ENCODE measurements at regions not wholly inside any gene's neighbourhood (a gene's known extent, or its start where the extent isn't known, plus 50 kb on each side); places are given as distances from the start of the nearest gene placed in this dataset.

DNA sequence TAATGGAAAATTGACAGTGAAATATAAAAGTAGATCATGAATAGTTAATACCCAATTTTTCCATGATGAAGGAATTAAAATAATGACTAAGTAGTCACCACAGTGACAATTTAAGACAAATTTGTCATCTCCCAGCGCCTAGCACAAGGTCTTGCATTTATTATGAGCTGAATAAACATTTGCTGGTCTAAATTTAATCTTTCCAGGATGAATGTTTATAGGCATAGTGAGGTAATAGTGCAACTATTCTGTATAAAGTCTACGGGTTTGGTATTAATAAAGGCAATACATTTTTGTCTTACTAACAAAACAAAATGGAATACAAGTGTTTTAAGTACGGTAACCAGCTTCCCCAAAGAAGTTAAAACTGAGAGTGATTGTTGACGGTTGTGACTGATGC lies 209.3 kb downstream of the CD47 start:
- no peak overlapping the region for H3K27ac Mint-ChIP-seq
- no peaks in the 10 kb centered on the region for H3K36me3 Mint-ChIP-seq
- no peak for DNase-seq (ENCODE audit: extremely low spot score, unreplicated experiment)
- no peak overlapping the region for H3K4me3 Mint-ChIP-seq
- H3K9me3 Mint-ChIP-seq, result no peaks in the 10 kb centered on the region
- H3K27me3 Mint-ChIP-seq, result no peaks in the 10 kb centered on the region
- H3K4me1 Mint-ChIP-seq (ENCODE audit: unreplicated experiment), result peaks cover 3% of the 10 kb centered on the region
- no peak for TF ChIP-seq CTCF (conservative IDR thresholded peaks at IDR 0.05)

DNA sequence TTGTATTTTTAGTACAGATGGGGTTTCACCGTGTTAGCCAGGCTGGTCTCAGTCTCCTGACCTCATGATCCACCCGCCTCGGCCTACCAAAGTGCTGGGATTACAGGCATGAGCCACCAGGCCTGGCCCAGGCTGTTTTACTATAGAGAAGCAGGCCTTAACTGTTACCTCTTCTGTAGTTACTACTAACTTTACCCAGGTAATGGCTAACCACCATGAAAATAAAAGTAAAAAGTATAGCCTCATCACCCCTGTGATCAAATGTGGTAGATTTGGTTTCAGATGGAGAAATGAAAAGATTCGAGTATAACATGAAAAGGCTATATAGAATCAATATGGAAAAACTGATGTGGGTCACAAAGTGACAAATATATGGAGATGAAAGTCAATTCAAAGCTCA lies 210.1 kb downstream of the CD47 start:
- Mint-ChIP-seq H3K4me3 (no peak overlapping the region), H3K9me3 (no peaks in the 10 kb centered on the region), H3K4me1 (ENCODE audit: unreplicated experiment) (peaks cover 3% of the 10 kb centered on the region), H3K27me3 (no peaks in the 10 kb centered on the region), H3K36me3 (no peaks in the 10 kb centered on the region), H3K27ac (no peak overlapping the region)
- no peak for TF ChIP-seq CTCF (conservative IDR thresholded peaks at IDR 0.05)
- no peak for DNase-seq (ENCODE audit: extremely low spot score, unreplicated experiment)

DNA sequence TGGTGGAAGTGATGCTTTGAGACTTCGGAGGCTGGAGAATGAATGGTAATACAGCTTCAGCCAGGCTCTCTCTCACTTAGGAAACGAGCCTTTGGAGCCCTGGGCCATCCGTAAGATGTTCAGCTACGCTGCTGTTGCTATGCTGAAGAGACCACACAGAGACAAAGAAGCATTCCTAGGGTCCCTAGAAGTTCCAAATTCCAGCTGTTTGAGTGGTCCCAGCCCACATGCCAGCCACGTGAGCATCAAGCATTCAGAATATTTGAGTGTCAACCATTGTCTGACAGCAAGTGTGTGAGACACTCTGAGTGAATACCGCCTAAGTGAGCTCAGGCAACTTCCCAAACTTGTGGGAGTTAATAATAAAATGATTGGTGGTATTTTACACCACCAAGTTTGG lies 212.9 kb downstream of the CD47 start:
- Mint-ChIP-seq H3K4me1 (ENCODE audit: unreplicated experiment) (no peaks in the 10 kb centered on the region), H3K9me3 (no peaks in the 10 kb centered on the region), H3K4me3 (no peak overlapping the region), H3K27ac (no peak overlapping the region), H3K27me3 (no peaks in the 10 kb centered on the region), H3K36me3 (no peaks in the 10 kb centered on the region)
- DNase-seq (ENCODE audit: extremely low spot score, unreplicated experiment), result no peak
- no peak for TF ChIP-seq CTCF (conservative IDR thresholded peaks at IDR 0.05)

DNA sequence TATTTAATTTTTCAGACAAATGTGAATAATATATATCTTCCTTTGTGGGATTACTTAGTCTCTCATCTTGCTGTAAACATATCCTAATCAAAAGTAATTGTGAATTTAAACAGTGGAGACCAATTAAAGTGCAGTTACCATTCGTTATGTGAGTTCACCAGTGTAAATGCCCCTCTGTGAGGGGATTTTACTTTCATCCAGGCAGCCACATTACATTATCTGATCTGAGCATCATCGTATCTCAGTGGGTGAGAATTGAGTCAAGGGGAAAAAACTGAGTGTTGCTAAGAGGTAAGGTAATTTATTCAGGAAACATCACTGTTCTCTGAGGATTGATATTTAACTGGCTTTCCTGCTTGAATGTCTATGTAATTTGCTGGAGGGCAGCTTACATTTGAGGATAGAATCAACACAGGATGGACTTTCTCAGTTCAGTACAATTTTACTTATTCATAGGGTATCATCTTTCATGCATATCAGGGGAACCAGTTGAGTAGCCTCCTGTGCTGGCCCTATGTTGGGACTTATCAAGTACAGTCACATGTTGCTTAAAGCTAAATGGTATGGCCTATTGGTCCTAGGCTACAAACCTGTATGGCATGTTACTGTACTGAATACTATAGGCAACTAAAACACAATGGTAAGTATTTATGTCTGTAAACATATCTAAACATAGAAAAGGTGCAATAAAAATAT lies 219.7 kb downstream of the CD47 start:
- peaks cover 13% of the 10 kb centered on the region for H3K4me1 Mint-ChIP-seq (ENCODE audit: unreplicated experiment)
- H3K27ac Mint-ChIP-seq, result peak overlapping the region; percentile 20
- no peak overlapping the region for H3K4me3 Mint-ChIP-seq
- H3K27me3 Mint-ChIP-seq, result no peaks in the 10 kb centered on the region
- H3K36me3 Mint-ChIP-seq, result no peaks in the 10 kb centered on the region
- DNase-seq (ENCODE audit: extremely low spot score, unreplicated experiment), result no peak
- TF ChIP-seq CTCF (conservative IDR thresholded peaks at IDR 0.05), result no peak
- no peaks in the 10 kb centered on the region for H3K9me3 Mint-ChIP-seq

- no peak for TF ChIP-seq CTCF (conservative IDR thresholded peaks at IDR 0.05)
- Mint-ChIP-seq H3K9me3 (no peaks in the 10 kb centered on the region), H3K27me3 (no peaks in the 10 kb centered on the region), H3K27ac (no peak overlapping the region), H3K36me3 (no peaks in the 10 kb centered on the region), H3K4me3 (no peak overlapping the region), H3K4me1 (ENCODE audit: unreplicated experiment) (peaks cover 13% of the 10 kb centered on the region)
- no peak for DNase-seq (ENCODE audit: extremely low spot score, unreplicated experiment)
These were observed 220.7 kb downstream of the CD47 start for GRCh38 chr3:107870096-107870495.

DNA sequence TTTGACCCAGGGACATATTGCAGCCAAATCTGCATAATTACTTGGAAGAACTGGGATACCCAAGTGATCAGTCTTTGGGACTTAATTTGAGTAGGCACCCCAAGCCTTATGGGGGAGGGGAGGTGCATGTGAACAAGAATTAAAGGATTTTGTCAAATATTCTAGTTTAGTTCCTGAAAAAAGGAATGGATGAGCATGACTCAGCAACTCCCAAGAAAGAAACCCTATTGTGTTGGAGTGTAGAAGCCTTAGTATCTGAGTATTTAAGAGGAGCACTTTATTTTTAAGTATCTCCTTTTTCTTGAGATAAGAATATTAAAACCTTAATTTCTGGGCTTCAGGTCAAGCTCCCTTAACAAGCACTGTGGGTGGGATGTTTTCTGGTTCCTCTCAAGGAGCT lies 222.4 kb downstream of the CD47 start:
- Mint-ChIP-seq H3K9me3 (no peaks in the 10 kb centered on the region), H3K4me3 (no peak overlapping the region), H3K27me3 (no peaks in the 10 kb centered on the region), H3K36me3 (no peaks in the 10 kb centered on the region), H3K4me1 (ENCODE audit: unreplicated experiment) (peaks cover 13% of the 10 kb centered on the region), H3K27ac (no peak overlapping the region)
- no peak for DNase-seq (ENCODE audit: extremely low spot score, unreplicated experiment)
- no peak for TF ChIP-seq CTCF (conservative IDR thresholded peaks at IDR 0.05)
